ENCODE measurements at regions not wholly inside any gene's neighbourhood (a gene's known extent, or its start where the extent isn't known, plus 50 kb on each side); places are given as distances from the start of the nearest gene placed in this dataset.

DNA sequence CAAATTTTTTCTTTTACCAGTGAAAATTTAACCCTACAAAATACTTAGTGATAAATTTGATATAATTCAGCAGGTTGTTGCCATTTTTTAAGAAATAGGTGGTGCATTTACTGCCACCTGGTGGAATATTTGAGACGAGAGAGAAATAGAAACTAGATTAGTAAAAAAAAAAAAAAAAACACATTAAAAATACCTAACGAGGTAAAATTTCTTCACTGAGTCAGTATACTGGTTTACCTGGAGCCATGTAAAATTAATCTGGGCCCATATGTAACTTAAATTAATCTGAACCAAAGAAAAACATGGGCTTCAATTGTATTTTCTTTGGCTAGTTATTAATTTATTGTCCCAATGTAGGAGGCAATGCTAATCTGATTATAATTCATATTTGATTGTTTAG lies 520.8 kb downstream of the EPM2A start:
- DNase-seq = peak; percentile 55

DNA sequence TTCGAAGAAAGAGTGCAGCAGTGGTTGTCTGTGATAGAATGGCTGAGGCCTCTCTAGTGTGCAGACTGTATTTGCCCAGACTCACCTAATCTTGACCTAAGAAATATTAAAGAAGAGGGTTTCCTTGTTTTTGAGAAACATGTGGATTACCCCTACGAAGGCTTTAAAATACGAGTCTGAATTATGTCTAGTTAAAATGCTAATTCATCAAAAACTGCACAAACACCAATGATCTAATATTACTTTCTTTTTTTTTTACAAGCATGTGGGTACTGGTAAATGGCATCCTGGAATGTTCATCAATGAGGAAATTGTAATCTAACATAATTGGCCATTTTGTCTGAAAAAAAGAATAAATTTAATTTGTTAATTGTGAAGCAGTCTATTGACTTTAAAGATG lies 510.9 kb downstream of the EPM2A start:
- no peak for DNase-seq

- no peak for DNase-seq
Measured at GRCh38 chr6:145225500-145225899, 509.8 kb downstream of the EPM2A start.

GRCh38 chr6:145227593-145227992 lies 507.7 kb downstream of the EPM2A start:
- no peak for DNase-seq

DNA sequence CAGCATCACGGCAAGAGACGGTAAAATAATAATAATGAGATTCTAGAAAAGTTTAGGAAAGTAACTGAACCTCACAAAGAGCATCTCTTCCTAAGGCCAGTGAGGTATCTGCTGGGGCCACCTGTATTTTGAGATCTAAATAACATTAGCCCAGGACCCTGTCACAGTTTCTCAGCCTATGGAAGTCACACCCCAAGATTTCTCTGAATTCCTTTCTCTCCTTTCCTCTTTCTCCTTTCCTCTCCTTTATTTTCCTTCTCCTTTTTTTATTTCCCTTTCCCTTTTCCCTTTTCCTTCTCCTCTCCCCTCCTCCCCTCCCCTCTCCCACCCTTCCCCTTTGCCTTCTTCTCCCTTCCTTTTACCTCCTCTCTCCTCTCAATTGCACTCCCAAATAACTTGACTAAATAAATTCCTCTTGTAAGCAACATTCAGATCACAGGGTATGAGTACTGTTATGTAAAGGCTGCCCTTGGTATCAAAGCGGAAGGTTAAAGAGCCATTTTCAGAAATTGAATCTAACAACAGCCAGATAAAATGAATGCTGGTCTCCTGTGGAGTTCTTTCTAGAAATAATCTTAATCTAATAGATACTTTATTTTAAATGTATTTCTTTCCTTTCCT lies 506.2 kb downstream of the EPM2A start:
- DNase-seq = no peak

DNA sequence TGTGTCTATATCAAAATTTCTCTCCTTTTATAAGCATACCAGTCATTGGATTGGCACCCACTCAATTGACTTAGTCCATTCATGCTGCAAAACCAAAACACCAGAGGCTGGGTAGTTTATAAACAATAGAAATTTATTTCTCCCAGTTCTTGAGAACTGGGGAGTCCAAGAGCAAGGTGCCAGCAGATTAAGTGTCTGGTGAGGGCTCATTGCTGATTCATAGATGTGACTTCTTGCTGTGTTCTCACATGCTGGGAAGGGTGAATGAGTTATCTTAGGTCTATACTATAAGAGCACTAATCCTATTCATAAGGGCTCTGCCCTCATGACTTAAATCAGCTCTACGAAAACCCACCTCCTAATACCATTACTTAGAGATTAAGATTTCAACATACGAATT lies 501.4 kb downstream of the EPM2A start:
- no peak for DNase-seq

- DNase-seq = no peak
Measured at GRCh38 chr6:145235207-145235606, 500.1 kb downstream of the EPM2A start.

DNA sequence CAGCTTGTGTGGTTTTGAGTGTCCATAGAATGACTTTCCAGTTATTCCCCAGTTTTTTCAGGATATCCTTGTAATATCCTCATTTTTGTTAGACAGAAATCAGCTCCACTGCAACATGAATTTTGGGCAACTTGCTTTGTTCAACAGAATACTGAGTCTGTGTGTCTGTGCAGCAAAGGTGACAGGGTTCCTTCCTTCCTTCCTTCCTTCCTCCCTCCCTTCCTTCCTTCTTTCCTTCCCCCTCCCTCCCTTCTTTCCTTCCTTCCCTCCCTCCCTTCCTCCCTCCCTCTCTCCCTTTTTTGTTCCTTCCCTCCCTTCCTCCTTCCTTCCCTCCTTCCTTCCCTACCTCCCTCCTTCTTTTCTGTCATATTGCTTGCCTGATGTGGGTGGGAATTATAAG lies 496.5 kb downstream of the EPM2A start:
- DNase-seq = no peak

GRCh38 chr6:145241039-145241438 lies 494.3 kb downstream of the EPM2A start:
- peak; percentile 61 for DNase-seq

GRCh38 chr6:145241721-145242120 lies 493.6 kb downstream of the EPM2A start:
- no peak for DNase-seq

DNA sequence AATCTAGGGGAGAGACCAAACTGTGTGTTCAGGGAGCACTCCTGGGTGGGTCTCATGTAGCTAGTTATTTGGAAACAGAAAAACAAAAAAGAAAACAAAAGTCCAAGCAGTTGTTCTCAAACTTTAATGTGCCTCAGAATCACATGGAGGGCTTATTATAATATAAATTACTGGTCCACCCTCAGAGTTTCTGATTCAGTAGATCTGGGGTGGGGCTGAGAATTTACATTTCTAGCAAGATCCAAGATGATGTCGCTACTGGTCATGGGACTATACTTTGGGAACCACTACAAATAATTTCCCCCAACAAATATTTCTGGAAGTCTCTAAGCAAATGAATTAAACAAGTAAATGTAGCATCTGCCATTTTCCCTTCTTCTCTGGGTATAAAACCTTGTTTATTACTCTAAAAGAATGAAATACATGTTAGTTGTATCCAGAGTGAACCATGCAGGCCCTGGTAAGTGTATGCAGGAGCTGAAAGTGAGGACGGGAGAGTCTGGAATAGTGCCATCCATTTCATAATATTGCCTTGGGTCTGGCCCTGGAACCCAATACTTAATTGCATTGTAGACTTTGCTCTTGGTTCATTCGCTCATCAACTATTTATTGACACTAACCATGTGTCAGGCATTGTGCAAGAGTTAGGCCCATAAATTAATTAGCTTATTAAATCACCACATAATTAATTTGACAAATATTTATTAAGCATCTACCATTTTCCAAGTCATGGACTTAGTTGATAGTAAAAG lies 490.8 kb downstream of the EPM2A start:
- no peak for DNase-seq

DNA sequence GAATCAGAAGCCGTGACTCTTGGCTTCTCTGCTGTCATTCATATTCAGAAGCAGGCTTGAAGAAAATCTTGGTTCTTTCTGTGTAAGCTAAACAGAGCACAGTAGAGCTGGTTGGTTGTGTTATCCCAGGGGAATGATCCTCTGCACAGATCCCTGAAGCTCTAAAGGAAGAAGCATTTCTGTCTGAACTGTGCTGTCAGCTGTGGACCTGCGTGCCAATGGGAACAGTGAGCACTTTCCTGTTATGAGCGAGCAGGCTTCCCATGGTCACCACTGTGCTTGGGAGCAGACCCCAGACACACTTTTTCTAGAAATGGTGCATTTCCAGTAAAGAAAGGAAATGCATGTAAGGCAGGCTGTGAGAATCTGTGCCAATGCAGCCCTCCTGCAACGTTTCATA lies 490.2 kb downstream of the EPM2A start:
- no peak for DNase-seq

GRCh38 chr6:145247692-145248419 lies 487.5 kb downstream of the EPM2A start:
- peak; percentile 89 for DNase-seq

- no peak for DNase-seq
Measured at GRCh38 chr6:145250436-145250835, 484.9 kb downstream of the EPM2A start.

- DNase-seq = no peak
Measured at GRCh38 chr6:145252737-145253136, 482.6 kb downstream of the EPM2A start.

GRCh38 chr6:145254649-145255401 lies 480.5 kb downstream of the EPM2A start:
- DNase-seq = no peak

- DNase-seq = no peak
Measured at GRCh38 chr6:145257704-145258103, 477.6 kb downstream of the EPM2A start.

DNA sequence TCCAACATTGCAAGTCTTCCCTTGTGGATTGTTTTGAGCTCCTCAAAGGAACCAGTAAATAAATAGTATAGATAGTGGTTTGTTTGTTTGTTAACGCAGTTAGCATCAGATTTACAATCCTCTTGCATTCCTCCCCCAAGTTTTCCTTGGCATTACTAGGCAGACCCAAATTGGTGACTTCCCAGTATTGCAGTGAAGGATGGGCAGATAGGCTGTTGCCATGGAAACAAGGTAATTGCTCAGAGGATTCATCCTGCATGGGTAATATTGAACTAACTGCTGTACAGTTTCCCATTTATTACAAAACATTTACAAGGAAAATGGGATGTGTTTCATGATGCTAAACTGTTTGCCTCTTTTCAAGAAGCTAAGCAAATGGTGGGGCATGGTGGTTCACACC lies 477.2 kb downstream of the EPM2A start:
- no peak for DNase-seq

DNA sequence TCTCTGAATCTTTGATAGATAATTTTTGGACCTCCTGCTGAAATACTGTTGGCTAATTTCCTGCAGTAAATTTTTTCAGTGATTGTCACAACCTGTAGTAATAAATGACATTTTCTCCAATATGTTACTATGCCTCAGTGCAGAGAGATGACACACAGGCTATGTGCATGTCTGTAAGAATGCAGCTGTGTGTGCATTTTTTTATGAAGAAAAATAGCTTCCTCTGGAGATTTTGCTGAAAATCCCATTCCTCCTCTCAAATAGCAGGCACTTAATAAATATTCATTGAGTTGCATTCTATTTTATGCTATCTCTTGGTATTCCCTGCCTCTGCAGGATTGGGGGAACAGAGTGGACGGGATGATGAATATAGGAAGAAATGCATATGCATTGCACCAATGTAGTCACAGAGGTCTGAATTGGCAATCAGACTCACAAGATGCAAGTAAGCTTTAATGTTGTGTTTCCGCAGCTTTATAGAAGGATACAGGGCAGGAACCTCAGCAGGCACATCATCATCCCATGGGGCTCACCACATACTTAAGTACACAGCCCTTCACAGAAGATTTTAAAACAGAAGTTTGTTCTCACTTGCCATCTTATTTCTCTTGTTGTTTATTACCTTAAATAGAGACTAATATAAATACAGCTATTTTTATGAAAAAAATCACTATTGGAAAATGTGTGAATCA lies 474.7 kb downstream of the EPM2A start:
- no peak for DNase-seq

GRCh38 chr6:145261758-145262157 lies 473.6 kb downstream of the EPM2A start:
- no peak for DNase-seq

GRCh38 chr6:145262771-145263170 lies 472.5 kb downstream of the EPM2A start:
- DNase-seq = no peak

DNA sequence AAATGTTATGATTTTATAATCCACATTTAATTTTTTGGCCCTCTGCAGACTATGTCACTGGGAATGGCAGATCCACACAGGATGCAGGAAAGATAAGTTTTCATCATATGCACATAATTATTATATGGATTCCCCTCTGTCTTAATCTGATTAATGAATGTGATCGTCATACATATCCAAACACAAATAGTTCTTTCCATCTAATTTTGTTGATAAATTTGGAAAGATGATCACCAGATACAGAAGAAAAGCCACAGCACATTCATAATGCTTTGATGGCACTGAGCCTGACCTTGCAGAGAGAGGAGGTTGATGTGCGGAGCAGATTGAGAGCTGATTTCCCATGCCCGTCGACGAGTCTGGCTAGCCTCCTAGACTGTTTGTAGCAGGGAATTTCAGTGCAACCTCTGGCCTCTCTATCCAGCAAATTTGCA lies 471.5 kb downstream of the EPM2A start:
- no peak for DNase-seq

All from EL (cell line).